Ishikawa (cell line): ENCODE measurements at regions not wholly inside any gene's neighbourhood (a gene's known extent, or its start where the extent isn't known, plus 50 kb on each side); places are given as distances from the start of the nearest gene placed in this dataset.

Source experiments
- CEBPB ChIP-seq: IDR thresholded peaks from 2 replicates; pipeline ENCODE4 v1.6.1; 2012
- CREB1 ChIP-seq: IDR thresholded peaks from 2 replicates; pipeline ENCODE4 v1.6.1; 2012; ENCODE audit warnings: low read depth
- EGR1 ChIP-seq: IDR thresholded peaks from 2 replicates; pipeline ENCODE4 v1.6.1; 2012
- EP300 ChIP-seq: IDR thresholded peaks from 2 replicates; pipeline ENCODE4 v1.6.1; 2012; ENCODE audit warnings: borderline replicate concordance
- FOXM1 ChIP-seq: IDR thresholded peaks from 2 replicates; pipeline ENCODE4 v1.6.1; 2012; ENCODE audit warnings: low read depth, borderline replicate concordance
- NFIC ChIP-seq: IDR thresholded peaks from 2 replicates; pipeline ENCODE4 v1.6.1; 2012
- RAD21 ChIP-seq: IDR thresholded peaks from 2 replicates; pipeline ENCODE4 v1.6.1; 2012; ENCODE audit warnings: low read depth
- REST ChIP-seq: IDR thresholded peaks from 2 replicates; pipeline ENCODE4 v1.6.1; 2012; ENCODE audit warnings: low read depth, mild to moderate bottlenecking
- TAF1 ChIP-seq: IDR thresholded peaks from 2 replicates; pipeline ENCODE4 v1.6.1; 2012; ENCODE audit warnings: low read depth, mild to moderate bottlenecking
- TCF12 ChIP-seq: IDR thresholded peaks from 2 replicates; pipeline ENCODE4 v1.6.1; 2012; ENCODE audit warnings: low read depth
- TEAD4 ChIP-seq: IDR thresholded peaks from 2 replicates; pipeline ENCODE4 v1.6.1; 2012
- USF1 ChIP-seq: IDR thresholded peaks from 2 replicates; pipeline ENCODE4 v1.6.1; 2012
- YY1 ChIP-seq: IDR thresholded peaks from 2 replicates; pipeline ENCODE4 v1.6.1; 2012; ENCODE audit warnings: low read depth
- ZBTB7A ChIP-seq: IDR thresholded peaks from 2 replicates; pipeline ENCODE4 v1.6.1; 2012; ENCODE audit warnings: low read depth
- TF ChIP-seq, protein P1 (sequence below): IDR thresholded peaks from 2 replicates; pipeline ENCODE4 v1.6.1; 2012

- TF ChIP-seq CEBPB, result no peak
Measured at GRCh38 chr3:24673596-24673995, 178.9 kb upstream of the THRB start.

GRCh38 chr3:24674261-24674660, 179.6 kb upstream of the THRB start:
- TF ChIP-seq CEBPB (peak; percentile 78), RAD21 (no peak)

- TF ChIP-seq, protein P1, sequence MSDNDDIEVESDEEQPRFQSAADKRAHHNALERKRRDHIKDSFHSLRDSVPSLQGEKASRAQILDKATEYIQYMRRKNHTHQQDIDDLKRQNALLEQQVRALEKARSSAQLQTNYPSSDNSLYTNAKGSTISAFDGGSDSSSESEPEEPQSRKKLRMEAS, result no peak
- no peak for TF ChIP-seq FOXM1
- no peak for TF ChIP-seq TAF1
- no peak for TF ChIP-seq EP300
Measured at GRCh38 chr3:24678021-24678420, 183.4 kb upstream of the THRB start.

GRCh38 chr3:24678421-24678865, 183.8 kb upstream of the THRB start:
- TF ChIP-seq CEBPB, result no peak
- no peak for TF ChIP-seq CREB1
- no peak for TF ChIP-seq EGR1
- TF ChIP-seq RAD21, result no peak
- no peak for TF ChIP-seq EP300
- TF ChIP-seq YY1, result no peak
- TF ChIP-seq REST, result no peak
- no peak for TF ChIP-seq TAF1
- no peak for TF ChIP-seq ZBTB7A
- no peak for TF ChIP-seq FOXM1
- no peak for TF ChIP-seq TEAD4
- TF ChIP-seq TCF12, result no peak

GRCh38 chr3:24679429-24679828, 184.8 kb upstream of the THRB start:
- TF ChIP-seq TAF1, result no peak
- TF ChIP-seq, protein P1, result no peak
- no peak for TF ChIP-seq CREB1
- TF ChIP-seq TCF12, result no peak
- no peak for TF ChIP-seq EP300
- TF ChIP-seq EGR1, result no peak

GRCh38 chr3:24680214-24680967, 185.7 kb upstream of the THRB start:
- TF ChIP-seq YY1 (peak; percentile 72), TEAD4 (no peak), RAD21 (peak; percentile 75)

DNA sequence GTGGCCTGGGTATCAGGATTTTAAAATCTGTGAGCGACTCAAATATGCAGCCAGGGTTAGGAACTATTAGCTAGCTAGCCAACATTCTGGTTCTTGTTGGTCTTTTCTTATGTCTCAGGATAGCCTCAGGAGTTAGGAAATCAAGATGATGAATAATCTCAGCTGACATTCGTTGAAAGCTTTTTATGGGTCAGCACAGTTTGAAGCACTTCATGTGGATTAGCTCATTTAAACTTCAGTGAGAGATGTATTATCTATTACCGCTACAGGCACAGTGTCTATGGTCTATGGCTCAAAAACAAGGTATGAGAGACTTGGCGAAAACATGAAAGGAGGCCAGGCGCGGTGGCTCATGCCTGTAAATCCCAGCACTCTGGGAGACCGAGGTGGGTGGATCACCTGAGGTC, 187.5 kb upstream of the THRB start:
- TF ChIP-seq TCF12 (no peak), FOXM1 (no peak), RAD21 (no peak), ZBTB7A (no peak), EGR1 (no peak), REST (no peak), NFIC (no peak), YY1 (no peak), TEAD4 (no peak), CEBPB (no peak), CREB1 (no peak), TAF1 (no peak), USF1 (no peak)
- TF ChIP-seq, protein P1, result no peak
